NCI-H1694 treated with DMSO at 0.1 percent for 48 hours (cell line): ENCODE measurements at regions not wholly inside any gene's neighbourhood (a gene's known extent, or its start where the extent isn't known, plus 50 kb on each side); places are given as distances from the start of the nearest gene placed in this dataset.
"Not testable (repeated sequence)": the region's sequence is repeated elsewhere in the genome, so short reads cannot be mapped to it uniquely, and the experiment has no call there.

Experiments used
- DNase-seq: peaks from one replicate; lab custom pipeline; 2025; lab: John Stamatoyannopoulos, UW

DNA sequence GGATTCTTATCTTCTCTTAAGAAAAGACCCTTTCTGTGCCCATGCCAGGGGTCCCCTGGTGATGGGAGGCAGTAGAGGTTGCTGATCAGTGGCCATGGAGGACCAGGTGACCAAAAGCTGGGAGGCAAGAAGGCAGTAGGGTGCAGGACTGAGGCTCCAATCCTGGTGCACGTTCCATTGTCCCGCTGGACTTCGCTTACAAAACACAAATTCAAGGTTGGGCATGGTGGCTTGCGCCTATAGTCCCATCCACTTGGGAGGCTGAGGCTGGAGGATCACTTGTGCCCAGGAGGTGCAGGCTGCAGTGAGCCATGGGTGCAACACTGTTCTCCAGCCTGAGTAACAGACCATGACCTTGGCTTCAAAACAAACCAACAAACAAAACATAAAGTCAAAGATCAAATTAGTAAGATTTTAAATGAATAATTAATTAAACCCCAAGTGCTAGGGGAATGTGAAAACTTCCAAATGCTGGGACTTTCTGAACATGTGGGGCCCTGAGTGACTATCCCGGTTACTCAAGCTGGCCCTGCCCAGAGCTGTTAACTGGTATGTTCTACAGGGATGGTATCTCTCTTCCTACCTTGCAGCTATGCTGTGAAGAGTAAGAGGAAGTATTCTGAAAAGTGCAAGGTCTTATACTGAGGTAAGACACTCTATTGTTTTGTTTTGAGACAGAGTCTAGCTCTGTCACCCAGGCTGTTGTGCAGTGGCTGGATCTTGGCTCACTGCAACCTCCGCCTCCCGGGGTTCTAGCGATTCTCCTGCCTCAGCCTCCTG is 97.6 kb downstream of the LYZL2 start:
- DNase-seq, result no peak

DNA sequence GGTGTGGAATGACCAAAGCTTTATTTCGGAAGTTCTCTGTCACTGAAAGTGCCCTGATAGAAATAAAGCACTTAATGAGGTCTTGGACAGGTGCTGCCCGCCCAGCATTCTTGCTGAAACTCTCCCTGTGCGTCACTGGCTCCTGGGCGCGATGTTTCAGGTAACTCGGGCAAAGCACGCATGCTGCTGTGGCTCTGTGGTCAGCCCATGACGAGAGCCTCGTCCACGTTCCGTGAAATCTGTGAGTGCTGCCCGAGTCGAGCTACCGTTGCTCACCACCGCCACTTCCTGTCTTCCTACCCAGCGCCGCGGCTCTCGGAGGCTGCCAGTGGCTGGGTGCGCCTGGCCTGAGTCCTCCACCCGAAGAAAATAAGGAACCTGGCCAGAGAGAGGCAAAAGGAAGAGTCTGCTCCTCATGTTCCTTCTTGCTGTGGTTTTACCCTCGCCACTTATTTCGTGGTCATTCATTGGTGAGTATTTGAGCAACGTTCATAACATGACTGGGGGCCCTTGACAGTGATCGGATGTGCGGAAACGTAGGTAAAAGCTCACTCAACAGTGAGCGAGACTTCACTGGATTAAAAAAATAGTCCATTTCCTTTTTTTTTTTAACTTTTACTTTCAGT is 95.5 kb downstream of the MAP3K8 start:
- no peak for DNase-seq

DNA sequence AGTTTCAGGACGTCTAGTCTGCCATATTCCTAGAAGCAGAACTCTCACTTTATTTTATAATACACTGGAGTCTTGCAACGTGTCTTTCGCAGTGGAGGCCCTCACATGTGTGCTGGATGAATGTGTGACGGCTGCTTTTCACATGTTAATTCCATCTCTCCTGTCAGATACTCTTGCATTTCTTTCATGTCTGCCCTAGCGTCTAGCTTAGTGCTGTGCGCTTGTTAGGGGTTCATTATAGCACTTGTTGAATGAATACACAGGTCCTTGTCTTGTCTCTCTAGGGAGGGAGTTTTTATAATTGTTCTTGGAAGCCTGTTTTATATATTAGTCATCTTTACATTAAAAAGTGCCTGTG is 94.4 kb downstream of the MAP3K8 start:
- no peak for DNase-seq

DNA sequence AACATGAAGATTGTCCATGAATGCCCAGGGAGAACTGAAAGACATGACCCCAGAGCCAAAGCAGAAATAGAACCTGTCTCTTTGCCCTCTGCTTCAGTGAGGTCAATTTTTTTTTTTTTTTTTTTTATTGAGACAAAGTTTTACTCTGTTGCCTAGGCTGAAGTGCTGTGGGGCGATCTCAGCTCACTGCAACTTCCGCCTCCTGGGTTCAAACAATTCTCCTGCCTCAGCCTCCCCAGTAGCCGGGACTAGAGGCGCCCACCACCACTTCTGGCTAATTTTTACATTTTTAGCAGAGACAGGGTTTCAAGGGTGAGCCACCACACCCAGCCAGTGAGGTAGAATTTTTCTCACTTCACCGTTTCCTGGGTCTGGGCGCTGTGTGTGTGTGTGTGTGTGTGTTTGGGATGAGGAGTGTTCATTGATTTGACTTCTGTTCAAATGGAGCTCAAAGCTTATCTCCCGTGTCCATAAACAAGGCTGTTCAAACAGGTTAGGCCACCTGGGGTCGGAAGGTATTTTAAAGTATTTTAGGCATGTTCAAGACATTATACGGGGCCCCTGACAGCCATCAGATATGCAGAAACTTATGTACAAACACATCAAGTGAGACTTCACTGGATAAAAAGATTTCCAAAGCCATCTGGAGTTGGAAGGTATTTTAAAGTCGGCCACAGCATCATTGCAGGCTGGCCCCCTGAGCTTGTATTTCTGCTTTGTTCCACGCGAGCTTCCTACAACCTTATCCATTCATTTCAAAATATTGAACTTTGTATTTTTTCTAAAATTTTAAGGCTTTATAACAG is 93.8 kb downstream of the MAP3K8 start:
- DNase-seq, result no peak

DNA sequence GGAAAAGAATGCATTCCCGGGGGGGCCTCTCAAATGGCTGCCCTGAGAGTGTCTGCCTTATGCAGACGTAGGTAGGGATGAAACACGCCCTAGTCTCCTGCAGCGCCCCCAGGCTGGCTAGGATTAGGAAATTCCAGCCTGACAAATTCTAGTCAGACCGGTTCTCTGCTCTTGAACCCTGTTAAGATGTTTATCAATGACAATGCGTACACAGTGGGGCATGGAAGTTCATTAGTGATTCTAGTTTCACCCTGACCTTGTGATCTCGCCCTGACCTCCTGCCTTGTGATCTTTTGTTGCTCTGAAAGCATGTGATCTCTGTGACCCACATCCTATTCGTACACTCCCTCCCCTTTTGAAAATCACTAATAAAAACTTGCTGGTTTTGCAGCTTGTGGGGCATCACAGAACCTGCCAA is 88.7 kb downstream of the MAP3K8 start:
- not testable (repeated sequence) for DNase-seq

DNA sequence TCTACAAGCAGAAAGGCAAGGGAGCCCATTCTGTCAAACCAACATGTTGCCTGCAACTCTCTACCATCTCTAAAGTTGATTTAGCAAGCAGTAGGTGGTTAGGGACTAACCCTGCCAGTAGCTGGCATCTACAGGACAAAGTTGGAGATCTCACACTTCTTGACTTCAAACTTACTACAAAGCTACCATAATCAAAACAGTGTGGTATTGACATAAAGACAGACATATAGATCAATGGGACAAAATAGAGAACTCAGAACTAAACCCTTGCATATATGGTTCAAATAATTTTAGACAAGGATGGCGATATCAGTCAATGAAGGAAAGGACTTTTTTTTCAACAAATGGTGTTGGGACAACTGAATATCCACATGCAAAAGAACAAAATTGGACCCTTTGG is 84.9 kb downstream of the MAP3K8 start:
- DNase-seq, result no peak
